Body of pancreas (tissue), 4 donors: ENCODE measurements at regions not wholly inside any gene's neighbourhood (a gene's known extent, or its start where the extent isn't known, plus 50 kb on each side); places are given as distances from the start of the nearest gene placed in this dataset.

ENCODE experiments used
- CTCF ChIP-seq, 7 experiments: fragments of 450-650 bp in 4 of 7; fragments of 200-600 bp in 3 of 7; sonication (generic) in 3 of 7; IDR thresholded peaks; one replicate each; pipeline ENCODE4 v1.5.1; 2016 to 2019; ENCODE audit warnings: antibody characterized with exemption in 7 of 7
- POLR2A ChIP-seq, 3 donors: fragments of 450-650 bp; IDR thresholded peaks; one replicate each; pipeline ENCODE4 v1.6.1; 2016; ENCODE audit warnings: antibody characterized with exemption in 3 of 3, mild to moderate bottlenecking in 2 of 3

DNA sequence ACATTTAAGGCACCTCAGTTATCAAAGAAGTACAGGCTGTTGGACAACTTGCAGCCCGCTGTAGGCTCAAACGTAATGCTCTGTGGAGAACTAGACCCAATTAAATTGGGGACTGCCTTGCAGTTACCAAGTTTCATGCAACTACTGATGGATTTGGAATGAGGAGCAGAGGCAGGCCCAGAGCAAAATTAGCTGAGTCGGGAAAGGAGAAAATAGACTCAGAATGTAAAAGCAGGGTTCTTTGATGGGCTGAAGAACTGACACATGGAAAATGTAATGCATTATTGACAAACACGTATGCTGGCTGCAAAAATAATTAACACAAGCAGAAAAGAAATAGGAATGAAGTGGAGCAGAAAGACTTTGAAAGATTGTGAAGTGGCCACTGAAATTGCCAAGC is 432.7 kb upstream of the HNRNPA3 start:
- TF ChIP-seq CTCF (IDR thresholded peaks at IDR 0.05) (no peak), POLR2A (IDR thresholded peaks at IDR 0.05) (no peak)
